GM13976 (cell line): ENCODE measurements at regions not wholly inside any gene's neighbourhood (a gene's known extent, or its start where the extent isn't known, plus 50 kb on each side); places are given as distances from the start of the nearest gene placed in this dataset.
"Not testable (repeated sequence)": the region's sequence is repeated elsewhere in the genome, so short reads cannot be mapped to it uniquely, and the experiment has no call there.

Experiments
- DNase-seq: peaks from one replicate; pipeline ENCODE4 v3.0.0; 2012; ENCODE audit warnings: low spot score
- in situ Hi-C: fragments of 300-500 bp; cut with MboI; formaldehyde crosslinking; loops from one replicate; pipeline ENCODE4 v1.12.0; 2022; ENCODE audit warnings: low sequenced_read_pairs, mixed read lengths, inconsistent platforms; ENCODE audit not compliant: unreplicated experiment
- TF ChIP-seq, protein P1 (sequence below): IDR thresholded peaks from 2 replicates; pipeline ENCODE4 v1.5.1; 2012; ENCODE audit warnings: borderline replicate concordance, mild to moderate bottlenecking; ENCODE audit not compliant: insufficient read depth; ENCODE audit errors: extremely low read depth, missing control alignments, control extremely low read depth

- DNase-seq = no peak
- in situ Hi-C loops = no loop called here
- TF ChIP-seq, protein P1, sequence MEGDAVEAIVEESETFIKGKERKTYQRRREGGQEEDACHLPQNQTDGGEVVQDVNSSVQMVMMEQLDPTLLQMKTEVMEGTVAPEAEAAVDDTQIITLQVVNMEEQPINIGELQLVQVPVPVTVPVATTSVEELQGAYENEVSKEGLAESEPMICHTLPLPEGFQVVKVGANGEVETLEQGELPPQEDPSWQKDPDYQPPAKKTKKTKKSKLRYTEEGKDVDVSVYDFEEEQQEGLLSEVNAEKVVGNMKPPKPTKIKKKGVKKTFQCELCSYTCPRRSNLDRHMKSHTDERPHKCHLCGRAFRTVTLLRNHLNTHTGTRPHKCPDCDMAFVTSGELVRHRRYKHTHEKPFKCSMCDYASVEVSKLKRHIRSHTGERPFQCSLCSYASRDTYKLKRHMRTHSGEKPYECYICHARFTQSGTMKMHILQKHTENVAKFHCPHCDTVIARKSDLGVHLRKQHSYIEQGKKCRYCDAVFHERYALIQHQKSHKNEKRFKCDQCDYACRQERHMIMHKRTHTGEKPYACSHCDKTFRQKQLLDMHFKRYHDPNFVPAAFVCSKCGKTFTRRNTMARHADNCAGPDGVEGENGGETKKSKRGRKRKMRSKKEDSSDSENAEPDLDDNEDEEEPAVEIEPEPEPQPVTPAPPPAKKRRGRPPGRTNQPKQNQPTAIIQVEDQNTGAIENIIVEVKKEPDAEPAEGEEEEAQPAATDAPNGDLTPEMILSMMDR = no peak
These were observed 240.2 kb upstream of the IL12A start for GRCh38 chr3:159748425-159748824.

DNA sequence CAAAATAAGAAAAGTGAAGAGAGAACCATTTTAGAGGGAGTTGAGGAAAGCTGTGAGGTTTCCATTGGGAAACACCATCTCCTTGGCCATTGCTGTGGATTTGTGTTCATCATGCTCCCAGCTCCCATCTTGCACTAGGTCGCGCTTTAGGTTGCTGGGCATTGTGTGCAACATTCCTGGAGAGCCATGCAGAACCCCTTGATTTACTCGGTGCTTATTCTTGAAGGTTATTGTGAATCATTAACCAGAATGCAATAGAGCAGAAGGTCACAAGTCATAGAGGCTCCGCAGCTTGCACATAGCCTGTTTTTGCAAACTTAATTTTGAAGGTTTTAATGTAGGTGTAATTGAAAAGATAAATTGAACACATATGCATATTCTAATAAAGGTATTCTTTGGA, 239.2 kb upstream of the IL12A start:
- no peak for DNase-seq
- TF ChIP-seq, protein P1 = no peak
- in situ Hi-C loops = no loop called here

- TF ChIP-seq, protein P1 = no peak
- DNase-seq = no peak
- in situ Hi-C loops = no loop called here
These were observed 237.5 kb upstream of the IL12A start for GRCh38 chr3:159751146-159751545.

DNA sequence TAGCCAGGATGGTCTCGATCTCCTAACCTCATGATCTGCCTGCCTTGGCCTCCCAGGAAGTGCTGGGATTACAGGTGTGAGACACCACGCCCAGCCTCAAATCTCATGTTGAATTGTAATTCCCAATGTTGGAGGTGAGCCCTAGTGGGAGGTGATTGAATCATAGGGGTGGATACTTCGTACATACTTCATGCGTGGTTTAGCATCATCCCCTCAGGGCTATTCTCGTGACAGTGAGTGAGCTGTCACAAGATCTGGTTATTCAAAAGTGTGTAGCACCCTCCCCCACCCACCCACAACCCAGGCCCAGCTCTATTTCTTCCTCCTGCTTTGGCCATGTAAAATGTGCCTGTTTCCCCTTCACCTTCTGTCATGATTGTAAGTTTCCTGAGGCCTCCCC, 236.9 kb upstream of the IL12A start:
- DNase-seq = no peak
- in situ Hi-C loops = no loop called here
- TF ChIP-seq, protein P1 = no peak

GRCh38 chr3:159756279-159757207, 232.1 kb upstream of the IL12A start:
- in situ Hi-C loops, DNase-seq: not testable (repeated sequence)

GRCh38 chr3:159757341-159758060, 231.1 kb upstream of the IL12A start:
- TF ChIP-seq, protein P1 = no peak

GRCh38 chr3:159760046-159760445, 228.6 kb upstream of the IL12A start:
- DNase-seq = no peak
- in situ Hi-C loops = no loop called here
- TF ChIP-seq, protein P1 = no peak

More at GRCh38 chr3:159757341-159758060, 231.1 kb upstream of the IL12A start:
- DNase-seq = no peak
- in situ Hi-C loops = no loop called here
